Suprapubic skin (tissue), 4 donors: ENCODE measurements at regions not wholly inside any gene's neighbourhood (a gene's known extent, or its start where the extent isn't known, plus 50 kb on each side); places are given as distances from the start of the nearest gene placed in this dataset.

Source experiments
- POLR2A ChIP-seq, 2 donors: fragments of 450-650 bp; IDR thresholded peaks; one replicate each; pipeline ENCODE4 v1.6.1; 2017; ENCODE audit warnings: antibody characterized with exemption in 2 of 2, mild to moderate bottlenecking in 2 of 2, moderate library complexity in 2 of 2
- POLR2AphosphoS5 ChIP-seq, 3 donors: sonication (generic); formaldehyde crosslinking; IDR thresholded peaks; one replicate each; pipeline ENCODE4 v1.6.1; 2017; ENCODE audit warnings: antibody characterized with exemption in 3 of 3
- TF ChIP-seq, protein P1 (sequence below), 2 donors: fragments of 200-600 bp in 1 of 2; fragments of 450-650 bp in 1 of 2; sonication (generic) in 1 of 2; IDR thresholded peaks; one replicate each; pipeline ENCODE4 v1.5.1; 2016 to 2019; ENCODE audit warnings: antibody characterized with exemption in 2 of 2, mild to moderate bottlenecking in 1 of 2, moderate library complexity in 1 of 2

DNA sequence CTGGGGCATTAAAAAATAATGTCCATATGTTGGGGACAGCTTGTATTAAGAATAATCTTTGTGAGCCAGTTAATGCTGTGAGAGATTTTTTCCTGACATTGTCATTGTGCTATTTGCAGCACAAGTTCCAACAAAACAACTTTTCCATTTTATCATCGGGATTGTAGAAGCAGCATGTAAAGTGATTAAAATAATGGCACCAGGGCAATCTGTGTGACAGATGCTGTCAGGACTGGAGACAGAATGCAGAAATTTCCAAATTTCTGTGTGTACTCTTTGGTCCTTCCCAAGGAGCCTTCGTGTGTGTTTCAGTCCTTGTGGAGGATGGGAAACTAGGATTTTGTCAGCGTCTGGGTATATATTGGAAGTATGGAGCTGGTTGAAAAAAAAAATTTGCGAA, 101.5 kb upstream of the LIMCH1 start:
- TF ChIP-seq POLR2A (IDR thresholded peaks at IDR 0.05) (no peak), POLR2AphosphoS5 (IDR thresholded peaks at IDR 0.05) (no peak)
- TF ChIP-seq, protein P1, sequence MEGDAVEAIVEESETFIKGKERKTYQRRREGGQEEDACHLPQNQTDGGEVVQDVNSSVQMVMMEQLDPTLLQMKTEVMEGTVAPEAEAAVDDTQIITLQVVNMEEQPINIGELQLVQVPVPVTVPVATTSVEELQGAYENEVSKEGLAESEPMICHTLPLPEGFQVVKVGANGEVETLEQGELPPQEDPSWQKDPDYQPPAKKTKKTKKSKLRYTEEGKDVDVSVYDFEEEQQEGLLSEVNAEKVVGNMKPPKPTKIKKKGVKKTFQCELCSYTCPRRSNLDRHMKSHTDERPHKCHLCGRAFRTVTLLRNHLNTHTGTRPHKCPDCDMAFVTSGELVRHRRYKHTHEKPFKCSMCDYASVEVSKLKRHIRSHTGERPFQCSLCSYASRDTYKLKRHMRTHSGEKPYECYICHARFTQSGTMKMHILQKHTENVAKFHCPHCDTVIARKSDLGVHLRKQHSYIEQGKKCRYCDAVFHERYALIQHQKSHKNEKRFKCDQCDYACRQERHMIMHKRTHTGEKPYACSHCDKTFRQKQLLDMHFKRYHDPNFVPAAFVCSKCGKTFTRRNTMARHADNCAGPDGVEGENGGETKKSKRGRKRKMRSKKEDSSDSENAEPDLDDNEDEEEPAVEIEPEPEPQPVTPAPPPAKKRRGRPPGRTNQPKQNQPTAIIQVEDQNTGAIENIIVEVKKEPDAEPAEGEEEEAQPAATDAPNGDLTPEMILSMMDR (IDR thresholded peaks at IDR 0.05) = no peak
